T-cell (primary cell): ENCODE measurements at regions not wholly inside any gene's neighbourhood (a gene's known extent, or its start where the extent isn't known, plus 50 kb on each side); places are given as distances from the start of the nearest gene placed in this dataset.
"Not testable (repeated sequence)": the region's sequence is repeated elsewhere in the genome, so short reads cannot be mapped to it uniquely, and the experiment has no call there.

Source experiments
- ATAC-seq, 4 experiments: fragments of 200-7000 bp in 3 of 4; fragments of 150-1000 bp in 1 of 4; cut with Tn5 transposase; replicated peaks in 1 of 4; 1 replicate in 3 of 4; 2 replicates in 1 of 4; pipeline ENCODE4 v1.10.0; 2021; ENCODE audit warnings: moderate library complexity in 3 of 4, mild to moderate bottlenecking in 2 of 4, moderate number of reproducible peaks in 1 of 4
- CTCF ChIA-PET, 2 donors: fragments of 300-600 bp; sonication (Branson Sonifier 250); formaldehyde crosslinking; loops; one replicate each; lab custom pipeline; 2022; ENCODE audit warnings: antibody characterized with exemption in 2 of 2; lab: Charles Lee
- POLR2A ChIA-PET, 2 donors: fragments of 300-600 bp; sonication (Branson Sonifier 250); formaldehyde crosslinking; loops; one replicate each; lab custom pipeline; 2022; ENCODE audit warnings: antibody characterized with exemption in 2 of 2; lab: Charles Lee
- DNase-seq, 35 experiments: peaks; one replicate each; pipeline versions ENCODE4 v3.0.0 to v3.0.0-alpha.2; 2013 to 2023
- H3K27ac ChIP-seq: one replicate; pipeline ENCODE4 v1.5.1; 2013; ENCODE audit warnings: low read length
- H3K27me3 ChIP-seq, 2 experiments: replicated peaks in 1 of 2; 1 replicate in 1 of 2; 2 replicates in 1 of 2; pipeline versions ENCODE4 v1.6.1 to v1.7.0; 2013; ENCODE audit warnings: low read length in 1 of 2, mixed read lengths in 1 of 2; ENCODE audit not compliant: control insufficient read depth in 2 of 2, insufficient read depth in 2 of 2; ENCODE audit errors: extremely low read depth in 1 of 2
- H3K36me3 ChIP-seq, 2 donors: 1 replicate in 1 of 2; 2 replicates in 1 of 2; pipeline versions ENCODE4 v1.6.1 to v1.7.0; 2013; ENCODE audit warnings: low read length in 1 of 2; ENCODE audit not compliant: control insufficient read depth in 2 of 2, insufficient read depth in 1 of 2; ENCODE audit errors: extremely low read depth in 1 of 2
- H3K4me1 ChIP-seq, 2 experiments: 1 replicate in 1 of 2; 2 replicates in 1 of 2; pipeline versions ENCODE4 v1.6.1 to v1.7.0; 2013; ENCODE audit warnings: low read length in 2 of 2, mixed read lengths in 1 of 2; ENCODE audit not compliant: insufficient read depth in 2 of 2, control insufficient read depth in 1 of 2; ENCODE audit errors: extremely low read depth in 1 of 2
- H3K4me3 ChIP-seq, 2 donors: 1 replicate in 1 of 2; 2 replicates in 1 of 2; pipeline versions ENCODE4 v1.5.1 to v1.7.0; 2013; ENCODE audit warnings: mild to moderate bottlenecking in 2 of 2, low read length in 1 of 2, moderate library complexity in 1 of 2; ENCODE audit not compliant: control insufficient read depth in 1 of 2; ENCODE audit errors: extremely low read depth in 1 of 2
- H3K9me3 ChIP-seq: 2 replicates; pipeline ENCODE4 v1.7.0; 2013
- H3K27ac Mint-ChIP-seq, 2 donors: one replicate each; pipeline ENCODE4 v1.8.0; 2020 to 2021; ENCODE audit warnings: mild to moderate bottlenecking in 2 of 2, mixed read lengths in 2 of 2
- H3K27me3 Mint-ChIP-seq, 2 donors: one replicate each; pipeline ENCODE4 v1.8.0; 2021 to 2022; ENCODE audit warnings: mixed read lengths in 2 of 2
- H3K36me3 Mint-ChIP-seq: one replicate; pipeline ENCODE4 v1.8.0; 2021; ENCODE audit warnings: mixed read lengths
- H3K4me1 Mint-ChIP-seq, 3 donors: one replicate each; pipeline ENCODE4 v1.8.0; 2020 to 2022; ENCODE audit warnings: mixed read lengths in 3 of 3, mild to moderate bottlenecking in 1 of 3
- H3K4me3 Mint-ChIP-seq, 3 donors: one replicate each; pipeline ENCODE4 v1.8.0; 2020 to 2022; ENCODE audit warnings: mild to moderate bottlenecking in 3 of 3, mixed read lengths in 3 of 3, moderate library complexity in 3 of 3
- H3K9me3 Mint-ChIP-seq, 3 donors: one replicate each; pipeline ENCODE4 v1.8.0; 2020 to 2022; ENCODE audit warnings: mixed read lengths in 3 of 3
- WGBS: methylation state at CpG from one replicate; pipeline ENCODE4 v1.1.5; 2013; ENCODE audit warnings: missing lambda C conversion rate; ENCODE audit not compliant: insufficient coverage; 5-methylcytosine and 5-hydroxymethylcytosine counted together

- WGBS: no CpG with 5 or more reads among the region's 1 CpG
- H3K9me3 ChIP-seq: no peaks in the 10 kb centered on the region
- no peaks in the 10 kb centered on the region for H3K4me1 ChIP-seq
- ChIA-PET POLR2A (no interaction called here), CTCF (no interaction called here)
- no peak for ATAC-seq
- Mint-ChIP-seq H3K36me3 (no peaks in the 10 kb centered on the region), H3K4me3 (no peak overlapping the region), H3K27ac (no peak overlapping the region), H3K9me3 (no peaks in the 10 kb centered on the region), H3K27me3 (peaks cover 0 to 21% of the 10 kb centered on the region in 2 donors), H3K4me1 (no peaks in the 10 kb centered on the region)
- H3K27ac ChIP-seq: no peak overlapping the region
- H3K4me3 ChIP-seq: no peak overlapping the region
- H3K27me3 ChIP-seq: no peaks in the 10 kb centered on the region
- no peak for DNase-seq
- no peaks in the 10 kb centered on the region for H3K36me3 ChIP-seq
These were observed 493.1 kb downstream of the MAGEE1 start for GRCh38 chrX:76920607-76921006.

GRCh38 chrX:76921176-76921575 lies 493.7 kb downstream of the MAGEE1 start:
- CTCF ChIA-PET: no interaction called here
- ATAC-seq: no peak
- Histone ChIP-seq H3K27ac (no peak overlapping the region), H3K9me3 (no peaks in the 10 kb centered on the region), H3K27me3 (no peaks in the 10 kb centered on the region), H3K4me1 (no peaks in the 10 kb centered on the region), H3K4me3 (no peak overlapping the region), H3K36me3 (no peaks in the 10 kb centered on the region)
- DNase-seq: no peak
- POLR2A ChIA-PET: no interaction called here
- H3K27ac Mint-ChIP-seq: no peak overlapping the region
- H3K4me3 Mint-ChIP-seq: no peak overlapping the region
- H3K36me3 Mint-ChIP-seq: no peaks in the 10 kb centered on the region
- no peaks in the 10 kb centered on the region for H3K9me3 Mint-ChIP-seq
- H3K27me3 Mint-ChIP-seq: peaks cover 0 to 21% of the 10 kb centered on the region in 2 donors
- no peaks in the 10 kb centered on the region for H3K4me1 Mint-ChIP-seq

GRCh38 chrX:76922100-76922499 lies 494.6 kb downstream of the MAGEE1 start:
- no peak for ATAC-seq
- Mint-ChIP-seq H3K36me3 (no peaks in the 10 kb centered on the region), H3K27me3 (peaks cover 0 to 22% of the 10 kb centered on the region in 2 donors), H3K4me1 (no peaks in the 10 kb centered on the region), H3K9me3 (no peaks in the 10 kb centered on the region), H3K4me3 (no peak overlapping the region), H3K27ac (no peak overlapping the region)
- H3K36me3 ChIP-seq: no peaks in the 10 kb centered on the region
- H3K9me3 ChIP-seq: no peaks in the 10 kb centered on the region
- no peak overlapping the region for H3K27ac ChIP-seq
- CTCF ChIA-PET: no interaction called here
- POLR2A ChIA-PET: no interaction called here
- H3K27me3 ChIP-seq: no peaks in the 10 kb centered on the region
- no peaks in the 10 kb centered on the region for H3K4me1 ChIP-seq
- no CpG with 5 or more reads among the region's 2 CpGs for WGBS
- no peak for DNase-seq
- H3K4me3 ChIP-seq: no peak overlapping the region

GRCh38 chrX:76924616-76925015 lies 497.1 kb downstream of the MAGEE1 start:
- H3K4me1 ChIP-seq, DNase-seq, H3K4me3 ChIP-seq, H3K9me3 ChIP-seq, POLR2A ChIA-PET, H3K27ac Mint-ChIP-seq, ATAC-seq, H3K4me1 Mint-ChIP-seq, H3K27me3 ChIP-seq, H3K36me3 ChIP-seq, CTCF ChIA-PET, H3K27ac ChIP-seq, H3K9me3 Mint-ChIP-seq, H3K36me3 Mint-ChIP-seq, H3K4me3 Mint-ChIP-seq: not testable (repeated sequence)
- no CpG with 5 or more reads among the region's 7 CpGs for WGBS
- peaks cover 0 to 24% of the 10 kb centered on the region in 2 donors for H3K27me3 Mint-ChIP-seq

- no peaks in the 10 kb centered on the region for H3K4me1 Mint-ChIP-seq
- no CpG with 5 or more reads among the region's 6 CpGs for WGBS
- no peak for DNase-seq
These were observed 504.0 kb downstream of the MAGEE1 start for GRCh38 chrX:76931518-76931917.

GRCh38 chrX:76957485-76957884 lies 489.7 kb upstream of the FGF16 start:
- Mint-ChIP-seq H3K36me3 (no peaks in the 10 kb centered on the region), H3K4me3 (no peak overlapping the region), H3K27me3 (peaks cover 0 to 4% of the 10 kb centered on the region in 2 donors), H3K27ac (no peak overlapping the region), H3K4me1 (no peaks in the 10 kb centered on the region), H3K9me3 (peaks cover 4 to 5% (median 5%) of the 10 kb centered on the region in 3 donors)
- ATAC-seq (no peak), DNase-seq (no peak)
- Histone ChIP-seq H3K4me3 (no peak overlapping the region), H3K36me3 (no peaks in the 10 kb centered on the region), H3K27me3 (no peaks in the 10 kb centered on the region), H3K27ac (no peak overlapping the region), H3K9me3 (no peaks in the 10 kb centered on the region), H3K4me1 (no peaks in the 10 kb centered on the region)
- POLR2A ChIA-PET: no interaction called here
- no CpG with 5 or more reads among the region's 1 CpG for WGBS
- CTCF ChIA-PET: no interaction called here

More at GRCh38 chrX:76931518-76931917, 504.0 kb downstream of the MAGEE1 start:
- no peak for ATAC-seq
- no peaks in the 10 kb centered on the region for H3K4me1 ChIP-seq
- CTCF ChIA-PET: no interaction called here
- H3K36me3 ChIP-seq: no peaks in the 10 kb centered on the region
- H3K36me3 Mint-ChIP-seq: no peaks in the 10 kb centered on the region
- peaks cover 0 to 8% (median 0%) of the 10 kb centered on the region in 3 donors for H3K9me3 Mint-ChIP-seq
- H3K4me3 ChIP-seq: no peak overlapping the region
- H3K27ac Mint-ChIP-seq: no peak overlapping the region
- POLR2A ChIA-PET: no interaction called here
- no peak overlapping the region for H3K27ac ChIP-seq
- H3K9me3 ChIP-seq: no peaks in the 10 kb centered on the region
- no peak overlapping the region for H3K4me3 Mint-ChIP-seq
- H3K27me3 Mint-ChIP-seq: peaks cover 0 to 6% of the 10 kb centered on the region in 2 donors
- no peaks in the 10 kb centered on the region for H3K27me3 ChIP-seq
